ENCODE measurements at regions not wholly inside any gene's neighbourhood (a gene's known extent, or its start where the extent isn't known, plus 50 kb on each side); places are given as distances from the start of the nearest gene placed in this dataset.

- Histone ChIP-seq H3K9me3 (ENCODE audit: control insufficient read depth, insufficient read depth, low read length) (no peaks in the 10 kb centered on the region), H3K9me2 (replicated peaks; ENCODE audit: control insufficient read depth, low read length) (no peaks in the 10 kb centered on the region), H3K27ac (ENCODE audit: low read depth, low read length) (no peak overlapping the region), H3F3A (ENCODE audit: control insufficient read depth, insufficient read depth) (no peaks in the 10 kb centered on the region), H3K4me2 (ENCODE audit: low read length) (no peak overlapping the region), H3K4me1 (ENCODE audit: control insufficient read depth, low read length) (no peaks in the 10 kb centered on the region), H3K79me2 (ENCODE audit: control insufficient read depth, low read length) (no peaks in the 10 kb centered on the region), H3K4me3 (ENCODE audit: low read length) (no peak overlapping the region), H4K20me1 (ENCODE audit: control insufficient read depth, insufficient read depth, low read depth, low read length) (no peaks in the 10 kb centered on the region), H3K27me3 (ENCODE audit: control insufficient read depth, low read length) (no peaks in the 10 kb centered on the region), H3K36me3 (ENCODE audit: control insufficient read depth, low read length) (no peaks in the 10 kb centered on the region)
- no peak for TF ChIP-seq EZH2phosphoT487 (IDR thresholded peaks at IDR 0.05; ENCODE audit: borderline replicate concordance, low read length)
- TF ChIP-seq, protein P1, sequence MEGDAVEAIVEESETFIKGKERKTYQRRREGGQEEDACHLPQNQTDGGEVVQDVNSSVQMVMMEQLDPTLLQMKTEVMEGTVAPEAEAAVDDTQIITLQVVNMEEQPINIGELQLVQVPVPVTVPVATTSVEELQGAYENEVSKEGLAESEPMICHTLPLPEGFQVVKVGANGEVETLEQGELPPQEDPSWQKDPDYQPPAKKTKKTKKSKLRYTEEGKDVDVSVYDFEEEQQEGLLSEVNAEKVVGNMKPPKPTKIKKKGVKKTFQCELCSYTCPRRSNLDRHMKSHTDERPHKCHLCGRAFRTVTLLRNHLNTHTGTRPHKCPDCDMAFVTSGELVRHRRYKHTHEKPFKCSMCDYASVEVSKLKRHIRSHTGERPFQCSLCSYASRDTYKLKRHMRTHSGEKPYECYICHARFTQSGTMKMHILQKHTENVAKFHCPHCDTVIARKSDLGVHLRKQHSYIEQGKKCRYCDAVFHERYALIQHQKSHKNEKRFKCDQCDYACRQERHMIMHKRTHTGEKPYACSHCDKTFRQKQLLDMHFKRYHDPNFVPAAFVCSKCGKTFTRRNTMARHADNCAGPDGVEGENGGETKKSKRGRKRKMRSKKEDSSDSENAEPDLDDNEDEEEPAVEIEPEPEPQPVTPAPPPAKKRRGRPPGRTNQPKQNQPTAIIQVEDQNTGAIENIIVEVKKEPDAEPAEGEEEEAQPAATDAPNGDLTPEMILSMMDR (IDR thresholded peaks at IDR 0.05; ENCODE audit: low read depth, low read length, poor library complexity, severe bottlenecking): no peak
Observed at GRCh38 chr11:112558691-112559090, 298.0 kb upstream of the PLET1 start.

- Histone ChIP-seq H4K20me1 (ENCODE audit: control insufficient read depth, insufficient read depth, low read depth, low read length) (no peaks in the 10 kb centered on the region), H3F3A (ENCODE audit: control insufficient read depth, insufficient read depth) (no peaks in the 10 kb centered on the region), H3K36me3 (ENCODE audit: control insufficient read depth, low read length) (no peaks in the 10 kb centered on the region), H3K4me3 (ENCODE audit: low read length) (no peak overlapping the region), H3K9me2 (replicated peaks; ENCODE audit: control insufficient read depth, low read length) (no peaks in the 10 kb centered on the region), H3K4me1 (ENCODE audit: control insufficient read depth, low read length) (no peaks in the 10 kb centered on the region), H3K4me2 (ENCODE audit: low read length) (no peak overlapping the region), H3K9me3 (ENCODE audit: control insufficient read depth, insufficient read depth, low read length) (no peaks in the 10 kb centered on the region), H3K27ac (ENCODE audit: low read depth, low read length) (no peak overlapping the region), H3K79me2 (ENCODE audit: control insufficient read depth, low read length) (no peaks in the 10 kb centered on the region), H3K27me3 (ENCODE audit: control insufficient read depth, low read length) (0 out of 2 replicates have a peak, but pooled peaks cover 3% of the 10 kb centered on the region)
- TF ChIP-seq EZH2phosphoT487 (IDR thresholded peaks at IDR 0.05; ENCODE audit: borderline replicate concordance, low read length): no peak
- TF ChIP-seq, protein P1 (IDR thresholded peaks at IDR 0.05; ENCODE audit: low read depth, low read length, poor library complexity, severe bottlenecking): no peak
Observed at GRCh38 chr11:112563808-112564207, 303.1 kb upstream of the PLET1 start.

- no peaks in the 10 kb centered on the region for H3K9me2 ChIP-seq (replicated peaks; ENCODE audit: control insufficient read depth, low read length)
- H3K36me3 ChIP-seq (ENCODE audit: control insufficient read depth, low read length): no peaks in the 10 kb centered on the region
- H4K20me1 ChIP-seq (ENCODE audit: control insufficient read depth, insufficient read depth, low read depth, low read length): no peaks in the 10 kb centered on the region
- H3K79me2 ChIP-seq (ENCODE audit: control insufficient read depth, low read length): no peaks in the 10 kb centered on the region
- H3K4me1 ChIP-seq (ENCODE audit: control insufficient read depth, low read length): no peaks in the 10 kb centered on the region
- no peaks in the 10 kb centered on the region for H3K9me3 ChIP-seq (ENCODE audit: control insufficient read depth, insufficient read depth, low read length)
- H3K4me3 ChIP-seq (ENCODE audit: low read length): no peak overlapping the region
- no peak overlapping the region for H3K4me2 ChIP-seq (ENCODE audit: low read length)
- H3F3A ChIP-seq (ENCODE audit: control insufficient read depth, insufficient read depth): no peaks in the 10 kb centered on the region
- 0 out of 2 replicates have a peak, but pooled peaks cover 3% of the 10 kb centered on the region for H3K27me3 ChIP-seq (ENCODE audit: control insufficient read depth, low read length)
- TF ChIP-seq EZH2phosphoT487 (IDR thresholded peaks at IDR 0.05; ENCODE audit: borderline replicate concordance, low read length): no peak
- TF ChIP-seq, protein P1 (IDR thresholded peaks at IDR 0.05; ENCODE audit: low read depth, low read length, poor library complexity, severe bottlenecking): no peak
- no peak overlapping the region for H3K27ac ChIP-seq (ENCODE audit: low read depth, low read length)
Observed at GRCh38 chr11:112564228-112564955, 303.7 kb upstream of the PLET1 start.

Measured in DOHH2 (cell line).